ENCODE measurements at regions not wholly inside any gene's neighbourhood (a gene's known extent, or its start where the extent isn't known, plus 50 kb on each side); places are given as distances from the start of the nearest gene placed in this dataset.

GRCh38 chr4:72970756-72971155, 98.8 kb downstream of the COX18 start:
- TF ChIP-seq CTCF (IDR thresholded peaks at IDR 0.05) (no peak), POLR2A (IDR thresholded peaks at IDR 0.05) (no peak)

Measured in Peyer's patch (tissue), 4 donors.